ENCODE measurements at regions not wholly inside any gene's neighbourhood (a gene's known extent, or its start where the extent isn't known, plus 50 kb on each side); places are given as distances from the start of the nearest gene placed in this dataset.

DNA sequence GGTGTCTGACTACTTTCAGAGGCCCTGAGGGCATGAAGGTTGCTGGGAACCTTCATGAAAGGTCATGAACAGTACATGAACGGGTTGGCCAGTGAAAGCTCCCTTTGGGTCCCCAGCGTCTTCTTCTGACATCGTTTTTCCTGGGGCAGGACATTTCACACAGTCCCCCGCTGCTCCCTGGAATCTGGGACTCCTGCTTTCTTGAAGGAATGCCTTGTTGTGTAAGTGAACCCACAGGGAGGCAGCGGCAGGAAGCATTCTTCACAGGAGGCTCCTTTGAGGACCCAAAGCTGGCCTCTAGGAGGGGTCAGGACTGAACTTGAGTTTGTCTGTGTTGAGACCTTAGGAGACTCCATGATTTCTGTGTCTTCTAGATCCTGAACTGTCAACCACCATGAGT lies 144.3 kb downstream of the KCNE4 start:
- CTCF ChIA-PET: no interaction called here
- peaks cover 7% of the 10 kb centered on the region; the same call in 1 of the 2 replicates for H3K27me3 Mint-ChIP-seq (ENCODE audit: low read depth)
- no peak overlapping the region for H3K4me3 Mint-ChIP-seq
- H3K9me3 Mint-ChIP-seq: peaks cover 62% of the 10 kb centered on the region
- DNase-seq (ENCODE audit: low spot score) (no peak), ATAC-seq (no peak)
- H3K36me3 Mint-ChIP-seq: peaks cover 41% of the 10 kb centered on the region
- no peaks in the 10 kb centered on the region for H3K4me1 Mint-ChIP-seq
- peak; percentile 31; the same call in 1 of the 2 replicates for TF ChIP-seq ZNF423 (CRISPR knock-in tag; IDR thresholded peaks at IDR 0.05)
- TF ChIP-seq, protein P1, sequence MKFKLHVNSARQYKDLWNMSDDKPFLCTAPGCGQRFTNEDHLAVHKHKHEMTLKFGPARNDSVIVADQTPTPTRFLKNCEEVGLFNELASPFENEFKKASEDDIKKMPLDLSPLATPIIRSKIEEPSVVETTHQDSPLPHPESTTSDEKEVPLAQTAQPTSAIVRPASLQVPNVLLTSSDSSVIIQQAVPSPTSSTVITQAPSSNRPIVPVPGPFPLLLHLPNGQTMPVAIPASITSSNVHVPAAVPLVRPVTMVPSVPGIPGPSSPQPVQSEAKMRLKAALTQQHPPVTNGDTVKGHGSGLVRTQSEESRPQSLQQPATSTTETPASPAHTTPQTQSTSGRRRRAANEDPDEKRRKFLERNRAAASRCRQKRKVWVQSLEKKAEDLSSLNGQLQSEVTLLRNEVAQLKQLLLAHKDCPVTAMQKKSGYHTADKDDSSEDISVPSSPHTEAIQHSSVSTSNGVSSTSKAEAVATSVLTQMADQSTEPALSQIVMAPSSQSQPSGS (CRISPR knock-in tag; IDR thresholded peaks at IDR 0.05; ENCODE audit: borderline replicate concordance, low read depth): no peak
- POLR2A ChIA-PET: no interaction called here
- no peak overlapping the region for H3K27ac Mint-ChIP-seq

DNA sequence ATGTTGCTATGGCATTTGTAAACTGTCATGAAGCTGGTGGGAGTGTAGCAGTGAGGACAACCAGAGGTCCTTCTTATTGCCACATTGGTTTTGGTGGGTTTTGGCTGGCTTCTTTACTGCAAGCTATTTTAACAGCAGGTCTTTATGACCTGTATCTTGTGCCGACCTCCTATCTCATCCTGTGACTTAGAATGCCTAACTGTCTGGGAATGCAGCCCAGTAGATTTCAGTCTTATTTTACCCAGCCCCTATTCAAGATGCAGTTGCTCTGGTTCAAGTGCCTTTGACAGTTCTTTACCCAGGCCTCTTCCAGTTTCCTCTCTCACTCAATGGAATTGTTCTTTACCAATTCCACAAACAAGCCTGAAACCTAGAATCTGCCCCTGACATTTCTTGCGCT lies 145.1 kb downstream of the KCNE4 start:
- H3K9me3 Mint-ChIP-seq: peaks cover 59% of the 10 kb centered on the region
- H3K4me3 Mint-ChIP-seq: no peak overlapping the region
- no peak for DNase-seq (ENCODE audit: low spot score)
- H3K27me3 Mint-ChIP-seq (ENCODE audit: low read depth): peaks cover 7% of the 10 kb centered on the region; the same call in 1 of the 2 replicates
- no peak for ATAC-seq
- no peak for TF ChIP-seq CBFB (CRISPR knock-in tag; IDR thresholded peaks at IDR 0.05; ENCODE audit: low read depth)
- TF ChIP-seq, protein P2, sequence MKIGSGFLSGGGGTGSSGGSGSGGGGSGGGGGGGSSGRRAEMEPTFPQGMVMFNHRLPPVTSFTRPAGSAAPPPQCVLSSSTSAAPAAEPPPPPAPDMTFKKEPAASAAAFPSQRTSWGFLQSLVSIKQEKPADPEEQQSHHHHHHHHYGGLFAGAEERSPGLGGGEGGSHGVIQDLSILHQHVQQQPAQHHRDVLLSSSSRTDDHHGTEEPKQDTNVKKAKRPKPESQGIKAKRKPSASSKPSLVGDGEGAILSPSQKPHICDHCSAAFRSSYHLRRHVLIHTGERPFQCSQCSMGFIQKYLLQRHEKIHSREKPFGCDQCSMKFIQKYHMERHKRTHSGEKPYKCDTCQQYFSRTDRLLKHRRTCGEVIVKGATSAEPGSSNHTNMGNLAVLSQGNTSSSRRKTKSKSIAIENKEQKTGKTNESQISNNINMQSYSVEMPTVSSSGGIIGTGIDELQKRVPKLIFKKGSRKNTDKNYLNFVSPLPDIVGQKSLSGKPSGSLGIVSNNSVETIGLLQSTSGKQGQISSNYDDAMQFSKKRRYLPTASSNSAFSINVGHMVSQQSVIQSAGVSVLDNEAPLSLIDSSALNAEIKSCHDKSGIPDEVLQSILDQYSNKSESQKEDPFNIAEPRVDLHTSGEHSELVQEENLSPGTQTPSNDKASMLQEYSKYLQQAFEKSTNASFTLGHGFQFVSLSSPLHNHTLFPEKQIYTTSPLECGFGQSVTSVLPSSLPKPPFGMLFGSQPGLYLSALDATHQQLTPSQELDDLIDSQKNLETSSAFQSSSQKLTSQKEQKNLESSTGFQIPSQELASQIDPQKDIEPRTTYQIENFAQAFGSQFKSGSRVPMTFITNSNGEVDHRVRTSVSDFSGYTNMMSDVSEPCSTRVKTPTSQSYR (CRISPR knock-in tag; IDR thresholded peaks at IDR 0.05): no peak
- TF ChIP-seq NFE2L1 (CRISPR knock-in tag; IDR thresholded peaks at IDR 0.05): no peak
- TF ChIP-seq, protein P3, sequence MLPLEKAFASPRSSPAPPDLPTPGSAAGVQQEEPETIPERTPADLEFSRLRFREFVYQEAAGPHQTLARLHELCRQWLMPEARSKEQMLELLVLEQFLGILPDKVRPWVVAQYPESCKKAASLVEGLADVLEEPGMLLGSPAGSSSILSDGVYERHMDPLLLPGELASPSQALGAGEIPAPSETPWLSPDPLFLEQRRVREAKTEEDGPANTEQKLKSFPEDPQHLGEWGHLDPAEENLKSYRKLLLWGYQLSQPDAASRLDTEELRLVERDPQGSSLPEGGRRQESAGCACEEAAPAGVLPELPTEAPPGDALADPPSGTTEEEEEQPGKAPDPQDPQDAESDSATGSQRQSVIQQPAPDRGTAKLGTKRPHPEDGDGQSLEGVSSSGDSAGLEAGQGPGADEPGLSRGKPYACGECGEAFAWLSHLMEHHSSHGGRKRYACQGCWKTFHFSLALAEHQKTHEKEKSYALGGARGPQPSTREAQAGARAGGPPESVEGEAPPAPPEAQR (CRISPR knock-in tag; IDR thresholded peaks at IDR 0.05): no peak
- TF ChIP-seq, protein P4, sequence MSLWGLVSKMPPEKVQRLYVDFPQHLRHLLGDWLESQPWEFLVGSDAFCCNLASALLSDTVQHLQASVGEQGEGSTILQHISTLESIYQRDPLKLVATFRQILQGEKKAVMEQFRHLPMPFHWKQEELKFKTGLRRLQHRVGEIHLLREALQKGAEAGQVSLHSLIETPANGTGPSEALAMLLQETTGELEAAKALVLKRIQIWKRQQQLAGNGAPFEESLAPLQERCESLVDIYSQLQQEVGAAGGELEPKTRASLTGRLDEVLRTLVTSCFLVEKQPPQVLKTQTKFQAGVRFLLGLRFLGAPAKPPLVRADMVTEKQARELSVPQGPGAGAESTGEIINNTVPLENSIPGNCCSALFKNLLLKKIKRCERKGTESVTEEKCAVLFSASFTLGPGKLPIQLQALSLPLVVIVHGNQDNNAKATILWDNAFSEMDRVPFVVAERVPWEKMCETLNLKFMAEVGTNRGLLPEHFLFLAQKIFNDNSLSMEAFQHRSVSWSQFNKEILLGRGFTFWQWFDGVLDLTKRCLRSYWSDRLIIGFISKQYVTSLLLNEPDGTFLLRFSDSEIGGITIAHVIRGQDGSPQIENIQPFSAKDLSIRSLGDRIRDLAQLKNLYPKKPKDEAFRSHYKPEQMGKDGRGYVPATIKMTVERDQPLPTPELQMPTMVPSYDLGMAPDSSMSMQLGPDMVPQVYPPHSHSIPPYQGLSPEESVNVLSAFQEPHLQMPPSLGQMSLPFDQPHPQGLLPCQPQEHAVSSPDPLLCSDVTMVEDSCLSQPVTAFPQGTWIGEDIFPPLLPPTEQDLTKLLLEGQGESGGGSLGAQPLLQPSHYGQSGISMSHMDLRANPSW (CRISPR knock-in tag; conservative IDR thresholded peaks at IDR 0.05; ENCODE audit: low read depth): no peak
- TF ChIP-seq ZBTB21 (CRISPR knock-in tag; IDR thresholded peaks at IDR 0.05; ENCODE audit: borderline replicate concordance): no peak
- TF ChIP-seq, protein P5, sequence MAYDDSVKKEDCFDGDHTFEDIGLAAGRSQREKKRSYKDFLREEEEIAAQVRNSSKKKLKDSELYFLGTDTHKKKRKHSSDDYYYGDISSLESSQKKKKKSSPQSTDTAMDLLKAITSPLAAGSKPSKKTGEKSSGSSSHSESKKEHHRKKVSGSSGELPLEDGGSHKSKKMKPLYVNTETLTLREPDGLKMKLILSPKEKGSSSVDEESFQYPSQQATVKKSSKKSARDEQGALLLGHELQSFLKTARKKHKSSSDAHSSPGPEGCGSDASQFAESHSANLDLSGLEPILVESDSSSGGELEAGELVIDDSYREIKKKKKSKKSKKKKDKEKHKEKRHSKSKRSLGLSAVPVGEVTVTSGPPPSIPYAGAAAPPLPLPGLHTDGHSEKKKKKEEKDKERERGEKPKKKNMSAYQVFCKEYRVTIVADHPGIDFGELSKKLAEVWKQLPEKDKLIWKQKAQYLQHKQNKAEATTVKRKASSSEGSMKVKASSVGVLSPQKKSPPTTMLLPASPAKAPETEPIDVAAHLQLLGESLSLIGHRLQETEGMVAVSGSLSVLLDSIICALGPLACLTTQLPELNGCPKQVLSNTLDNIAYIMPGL (CRISPR knock-in tag; IDR thresholded peaks at IDR 0.05): no peak
- no peak for TF ChIP-seq SMAD3 (CRISPR knock-in tag; IDR thresholded peaks at IDR 0.05; ENCODE audit: borderline replicate concordance)
- no peak for TF ChIP-seq EMX1 (CRISPR knock-in tag; IDR thresholded peaks at IDR 0.05)
- TF ChIP-seq, protein P6, sequence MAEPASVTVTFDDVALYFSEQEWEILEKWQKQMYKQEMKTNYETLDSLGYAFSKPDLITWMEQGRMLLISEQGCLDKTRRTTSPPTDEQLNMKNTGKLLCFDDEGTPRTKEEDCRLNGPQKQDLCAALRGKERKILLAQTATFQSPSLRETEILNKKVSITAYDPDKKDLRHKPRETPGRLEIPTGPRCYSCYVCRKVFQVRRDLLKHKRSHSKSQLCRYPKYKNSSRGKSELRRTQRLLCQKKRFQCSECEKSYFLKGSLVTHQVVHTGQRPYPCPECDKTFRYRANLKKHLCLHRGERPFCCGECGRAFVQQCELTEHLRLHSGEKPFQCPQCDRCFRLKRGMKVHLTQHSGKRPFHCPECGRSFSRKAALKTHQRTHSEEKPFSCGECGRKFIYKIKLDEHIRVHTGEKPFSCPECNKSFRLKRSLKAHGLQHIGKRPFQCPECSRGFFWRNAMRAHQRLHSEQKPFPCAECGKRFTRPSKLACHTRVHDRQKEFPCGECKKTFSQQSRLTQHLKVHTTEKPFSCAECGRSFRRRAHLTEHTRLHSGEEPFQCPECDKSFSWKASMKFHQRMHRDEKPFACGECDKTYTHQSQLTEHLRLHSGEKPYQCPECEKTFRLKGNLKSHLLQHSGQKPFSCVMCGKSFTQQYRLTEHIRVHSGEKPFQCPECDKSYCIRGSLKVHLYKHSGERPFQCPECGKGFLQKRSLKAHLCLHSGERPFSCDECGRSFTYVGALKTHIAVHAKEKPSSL (CRISPR knock-in tag; conservative IDR thresholded peaks at IDR 0.05): no peak
- TF ChIP-seq ZNF416 (CRISPR knock-in tag; IDR thresholded peaks at IDR 0.05): no peak
- TF ChIP-seq, protein P7, sequence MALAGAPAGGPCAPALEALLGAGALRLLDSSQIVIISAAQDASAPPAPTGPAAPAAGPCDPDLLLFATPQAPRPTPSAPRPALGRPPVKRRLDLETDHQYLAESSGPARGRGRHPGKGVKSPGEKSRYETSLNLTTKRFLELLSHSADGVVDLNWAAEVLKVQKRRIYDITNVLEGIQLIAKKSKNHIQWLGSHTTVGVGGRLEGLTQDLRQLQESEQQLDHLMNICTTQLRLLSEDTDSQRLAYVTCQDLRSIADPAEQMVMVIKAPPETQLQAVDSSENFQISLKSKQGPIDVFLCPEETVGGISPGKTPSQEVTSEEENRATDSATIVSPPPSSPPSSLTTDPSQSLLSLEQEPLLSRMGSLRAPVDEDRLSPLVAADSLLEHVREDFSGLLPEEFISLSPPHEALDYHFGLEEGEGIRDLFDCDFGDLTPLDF (CRISPR knock-in tag; IDR thresholded peaks at IDR 0.05): no peak
- TF ChIP-seq, protein P8, sequence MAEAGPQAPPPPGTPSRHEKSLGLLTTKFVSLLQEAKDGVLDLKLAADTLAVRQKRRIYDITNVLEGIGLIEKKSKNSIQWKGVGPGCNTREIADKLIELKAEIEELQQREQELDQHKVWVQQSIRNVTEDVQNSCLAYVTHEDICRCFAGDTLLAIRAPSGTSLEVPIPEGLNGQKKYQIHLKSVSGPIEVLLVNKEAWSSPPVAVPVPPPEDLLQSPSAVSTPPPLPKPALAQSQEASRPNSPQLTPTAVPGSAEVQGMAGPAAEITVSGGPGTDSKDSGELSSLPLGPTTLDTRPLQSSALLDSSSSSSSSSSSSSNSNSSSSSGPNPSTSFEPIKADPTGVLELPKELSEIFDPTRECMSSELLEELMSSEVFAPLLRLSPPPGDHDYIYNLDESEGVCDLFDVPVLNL (CRISPR knock-in tag; IDR thresholded peaks at IDR 0.05; ENCODE audit: borderline replicate concordance, low read depth): no peak
- TF ChIP-seq ZNF423 (CRISPR knock-in tag; IDR thresholded peaks at IDR 0.05): no peak
- no peak for TF ChIP-seq JUN (CRISPR knock-in tag; IDR thresholded peaks at IDR 0.05)
- H3K36me3 Mint-ChIP-seq: peaks cover 39% of the 10 kb centered on the region
- H3K27ac Mint-ChIP-seq: no peak overlapping the region
- CTCF ChIA-PET: no interaction called here
- no peaks in the 10 kb centered on the region for H3K4me1 Mint-ChIP-seq
- POLR2A ChIA-PET: no interaction called here
